GM12874 (cell line): ENCODE measurements at regions not wholly inside any gene's neighbourhood (a gene's known extent, or its start where the extent isn't known, plus 50 kb on each side); places are given as distances from the start of the nearest gene placed in this dataset.

Source experiments
- CTCF ChIP-seq: IDR thresholded peaks from 2 replicates; pipeline ENCODE4 v1.5.1; 2011; ENCODE audit warnings: low read depth, mild to moderate bottlenecking, control low read depth, low read length, moderate library complexity; ENCODE audit not compliant: insufficient read depth

DNA sequence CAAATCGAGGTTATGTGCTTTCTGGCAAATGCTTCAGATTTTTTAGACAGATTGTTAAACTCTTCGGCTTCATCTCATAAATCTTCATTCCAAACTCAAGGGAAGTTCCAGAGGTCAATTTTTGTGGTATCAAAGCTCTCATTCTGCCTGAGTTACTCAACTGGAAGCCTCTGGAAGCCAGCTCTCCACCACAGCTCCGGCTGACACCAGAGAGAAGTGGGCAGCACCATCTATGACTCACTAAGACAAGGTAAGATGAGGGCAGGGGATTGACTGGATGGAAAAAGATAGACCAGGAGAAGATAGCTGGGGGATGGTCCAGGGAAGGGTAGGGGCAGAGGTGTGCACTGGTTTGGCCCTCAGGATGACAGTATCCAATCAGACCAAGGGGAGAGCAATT is 137.3 kb upstream of the HNRNPA3 start:
- no peak for TF ChIP-seq CTCF

- TF ChIP-seq CTCF, result no peak
Measured at GRCh38 chr2:177076636-177077179, 135.9 kb upstream of the HNRNPA3 start.

DNA sequence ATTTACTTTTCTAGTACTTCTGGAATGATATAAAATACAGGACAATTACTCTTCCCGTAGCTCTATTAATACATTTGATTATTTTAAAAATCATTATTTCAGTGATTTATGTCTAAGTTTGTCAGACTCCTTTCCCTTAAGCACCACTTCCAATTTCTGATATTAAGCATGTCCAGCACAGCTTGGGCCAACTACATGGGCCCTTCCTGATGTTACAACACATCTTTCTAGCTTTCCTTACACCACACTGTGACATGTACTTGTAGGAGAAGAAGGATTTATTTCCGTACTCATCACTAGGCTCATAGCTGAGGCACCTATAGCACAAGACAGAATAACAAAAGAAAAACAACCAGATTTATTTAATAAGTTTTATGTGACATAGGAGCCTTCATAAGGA is 134.8 kb upstream of the HNRNPA3 start:
- TF ChIP-seq CTCF, result no peak

GRCh38 chr2:177078416-177078815 is 134.2 kb upstream of the HNRNPA3 start:
- TF ChIP-seq CTCF, result no peak

GRCh38 chr2:177078855-177079254 is 133.7 kb upstream of the HNRNPA3 start:
- TF ChIP-seq CTCF, result no peak

GRCh38 chr2:177080746-177081284 is 131.8 kb upstream of the HNRNPA3 start:
- no peak for TF ChIP-seq CTCF

GRCh38 chr2:177084607-177085006 is 128.0 kb upstream of the HNRNPA3 start:
- TF ChIP-seq CTCF, result no peak
